GM23338 (cell line): ENCODE measurements at regions not wholly inside any gene's neighbourhood (a gene's known extent, or its start where the extent isn't known, plus 50 kb on each side); places are given as distances from the start of the nearest gene placed in this dataset.

ENCODE experiments used
- ATAC-seq: fragments of 200-7000 bp; cut with Tn5 transposase; 3 replicates; pipeline ENCODE4 v1.9.1; 2020
- DNase-seq: peaks from one replicate; pipeline ENCODE4 v3.0.0-alpha.2; 2015; ENCODE audit warnings: low spot score
- H2AFZ ChIP-seq: fragments of 200-600 bp; sonication (generic); 2 replicates; pipeline ENCODE4 v1.8.0; 2016; ENCODE audit warnings: antibody characterized with exemption, mild to moderate bottlenecking, moderate library complexity
- H3F3A ChIP-seq: fragments of 200-600 bp; sonication (generic); replicated peaks from 2 replicates; pipeline ENCODE4 v1.8.0; 2017; ENCODE audit warnings: antibody characterized with exemption, mixed run types, low read depth
- H3K27ac ChIP-seq: fragments of 200-600 bp; sonication (generic); 2 replicates; pipeline ENCODE4 v1.6.1; 2016; ENCODE audit warnings: low read depth
- H3K27me3 ChIP-seq: fragments of 200-600 bp; sonication (generic); 2 replicates; pipeline ENCODE4 v1.8.0; 2016; ENCODE audit warnings: mild to moderate bottlenecking, mixed run types, moderate library complexity; ENCODE audit not compliant: insufficient read depth
- H3K36me3 ChIP-seq: fragments of 200-600 bp; sonication (generic); 2 replicates; pipeline ENCODE4 v1.8.0; 2016; ENCODE audit warnings: mild to moderate bottlenecking; ENCODE audit not compliant: insufficient read depth
- H3K4me1 ChIP-seq: fragments of 200-600 bp; sonication (generic); 2 replicates; pipeline ENCODE4 v1.8.0; 2016; ENCODE audit warnings: mild to moderate bottlenecking, moderate library complexity; ENCODE audit not compliant: insufficient read depth
- H3K4me2 ChIP-seq: fragments of 200-600 bp; sonication (generic); 2 replicates; pipeline ENCODE4 v1.7.1; 2017; ENCODE audit warnings: mixed run types
- H3K4me3 ChIP-seq: fragments of 200-600 bp; sonication (generic); 2 replicates; pipeline ENCODE4 v1.6.1; 2016; ENCODE audit warnings: mixed run types
- H3K79me2 ChIP-seq: fragments of 200-600 bp; sonication (generic); replicated peaks from 2 replicates; pipeline ENCODE4 v1.8.0; 2017; ENCODE audit warnings: mild to moderate bottlenecking; ENCODE audit not compliant: insufficient read depth
- H3K9me2 ChIP-seq: fragments of 200-600 bp; sonication (generic); 2 replicates; pipeline ENCODE4 v1.8.0; 2017; ENCODE audit not compliant: insufficient read depth
- H4K20me1 ChIP-seq: fragments of 200-600 bp; sonication (generic); replicated peaks from 2 replicates; pipeline ENCODE4 v1.8.0; 2017; ENCODE audit warnings: mild to moderate bottlenecking; ENCODE audit not compliant: insufficient read depth
- H3K27ac Mint-ChIP-seq: 2 replicates; pipeline ENCODE4 v1.8.0; 2020; ENCODE audit warnings: inconsistent platforms, mild to moderate bottlenecking, moderate library complexity, mixed read lengths
- H3K27me3 Mint-ChIP-seq: 3 replicates; pipeline ENCODE4 v1.8.0; 2022; ENCODE audit warnings: low read depth, mild to moderate bottlenecking, moderate library complexity, mixed read lengths, inconsistent platforms; ENCODE audit not compliant: insufficient read depth, poor library complexity
- H3K36me3 Mint-ChIP-seq: 3 replicates; pipeline ENCODE4 v1.8.0; 2021; ENCODE audit warnings: low read depth, mild to moderate bottlenecking, inconsistent platforms, moderate library complexity, mixed read lengths
- H3K4me1 Mint-ChIP-seq: 3 replicates; pipeline ENCODE4 v1.8.0; 2020; ENCODE audit warnings: mild to moderate bottlenecking, inconsistent platforms, mixed read lengths
- H3K4me3 Mint-ChIP-seq: 3 replicates; pipeline ENCODE4 v1.8.0; 2021; ENCODE audit warnings: moderate library complexity, mild to moderate bottlenecking, inconsistent platforms, mixed read lengths
- H3K9me3 Mint-ChIP-seq: 3 replicates; pipeline ENCODE4 v1.8.0; 2020; ENCODE audit warnings: moderate library complexity, mild to moderate bottlenecking, inconsistent platforms, mixed read lengths
- EZH2phosphoT487 ChIP-seq: fragments of 200-600 bp; sonication (generic); IDR thresholded peaks from one replicate; pipeline ENCODE4 v1.8.1; 2018; ENCODE audit warnings: antibody characterized with exemption; ENCODE audit not compliant: unreplicated experiment
- JUNB ChIP-seq: IDR thresholded peaks from one replicate; pipeline ENCODE4 v1.6.1; 2016; ENCODE audit warnings: antibody characterized with exemption; ENCODE audit not compliant: unreplicated experiment
- NANOG ChIP-seq: IDR thresholded peaks from 2 replicates; pipeline ENCODE4 v1.6.1; 2016; ENCODE audit warnings: antibody characterized with exemption, borderline replicate concordance
- POLR2AphosphoS5 ChIP-seq: IDR thresholded peaks from 2 replicates; pipeline ENCODE4 v1.6.1; 2016; ENCODE audit warnings: antibody characterized with exemption, low read depth
- STAT1 ChIP-seq: IDR thresholded peaks from one replicate; pipeline ENCODE4 v1.6.1; 2016; ENCODE audit warnings: antibody characterized with exemption; ENCODE audit not compliant: unreplicated experiment
- ZNF114 ChIP-seq: fragments of 250-450 bp; sonication (Bioruptor Pico); IDR thresholded peaks from 2 replicates; pipeline ENCODE4 v1.5.0; 2020; ENCODE audit warnings: mild to moderate bottlenecking, moderate library complexity
- TF ChIP-seq, protein P1 (sequence below), 2 experiments: fragments of 200-600 bp in 1 of 2; sonication (generic) in 1 of 2; conservative IDR thresholded peaks; 2 replicates each; pipeline versions ENCODE4 v1.5.1 to v1.6.1; 2016 to 2017; ENCODE audit warnings: antibody characterized with exemption in 2 of 2, low read depth in 2 of 2, mild to moderate bottlenecking in 2 of 2, moderate library complexity in 1 of 2
- TF ChIP-seq, protein P2 (sequence below): IDR thresholded peaks from one replicate; pipeline ENCODE4 v1.6.1; 2018; ENCODE audit warnings: antibody characterized with exemption; ENCODE audit not compliant: unreplicated experiment
- TF ChIP-seq, protein P3 (sequence below): IDR thresholded peaks from 2 replicates; pipeline ENCODE4 v1.6.1; 2016; ENCODE audit warnings: antibody characterized with exemption

DNA sequence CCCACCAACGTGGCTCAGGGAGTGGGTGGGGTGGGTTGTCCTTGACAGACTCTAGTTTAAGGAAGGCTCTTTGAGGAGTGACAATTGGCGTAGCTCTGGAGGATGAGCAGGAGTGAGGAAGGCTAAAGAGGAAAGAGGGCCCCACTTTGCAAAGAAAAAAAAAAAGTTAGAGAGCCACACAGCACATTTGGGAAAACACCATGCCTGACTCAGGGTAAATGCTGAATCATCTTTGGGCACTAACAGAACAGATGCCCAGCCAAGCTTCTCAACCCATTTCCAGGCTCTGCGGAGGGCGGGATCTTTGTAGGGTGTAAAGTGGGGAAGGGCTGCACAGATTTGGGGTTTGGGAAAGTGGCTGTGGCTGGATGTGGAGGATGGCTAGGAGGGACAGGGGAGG lies 179.1 kb upstream of the RGMA start:
- Histone ChIP-seq H2AFZ (no peak overlapping the region), H4K20me1 (no peaks in the 10 kb centered on the region), H3K27ac (no peak overlapping the region), H3K4me1 (peaks cover 16% of the 10 kb centered on the region), H3K27me3 (no peaks in the 10 kb centered on the region), H3K9me2 (peaks cover 9% of the 10 kb centered on the region; the same call in 1 of the 2 replicates), H3K4me3 (no peak overlapping the region), H3K4me2 (no peak overlapping the region), H3K36me3 (no peaks in the 10 kb centered on the region), H3K79me2 (no peaks in the 10 kb centered on the region), H3F3A (no peaks in the 10 kb centered on the region)
- Mint-ChIP-seq H3K9me3 (peaks cover 26% of the 10 kb centered on the region), H3K4me1 (peaks cover 15% of the 10 kb centered on the region), H3K36me3 (peaks cover 26% of the 10 kb centered on the region), H3K27me3 (peaks cover 9% of the 10 kb centered on the region), H3K4me3 (no peak overlapping the region), H3K27ac (0 out of 2 replicates have a peak overlapping the region, but pooled peaks have one; percentile 45)
- TF ChIP-seq, protein P1, sequence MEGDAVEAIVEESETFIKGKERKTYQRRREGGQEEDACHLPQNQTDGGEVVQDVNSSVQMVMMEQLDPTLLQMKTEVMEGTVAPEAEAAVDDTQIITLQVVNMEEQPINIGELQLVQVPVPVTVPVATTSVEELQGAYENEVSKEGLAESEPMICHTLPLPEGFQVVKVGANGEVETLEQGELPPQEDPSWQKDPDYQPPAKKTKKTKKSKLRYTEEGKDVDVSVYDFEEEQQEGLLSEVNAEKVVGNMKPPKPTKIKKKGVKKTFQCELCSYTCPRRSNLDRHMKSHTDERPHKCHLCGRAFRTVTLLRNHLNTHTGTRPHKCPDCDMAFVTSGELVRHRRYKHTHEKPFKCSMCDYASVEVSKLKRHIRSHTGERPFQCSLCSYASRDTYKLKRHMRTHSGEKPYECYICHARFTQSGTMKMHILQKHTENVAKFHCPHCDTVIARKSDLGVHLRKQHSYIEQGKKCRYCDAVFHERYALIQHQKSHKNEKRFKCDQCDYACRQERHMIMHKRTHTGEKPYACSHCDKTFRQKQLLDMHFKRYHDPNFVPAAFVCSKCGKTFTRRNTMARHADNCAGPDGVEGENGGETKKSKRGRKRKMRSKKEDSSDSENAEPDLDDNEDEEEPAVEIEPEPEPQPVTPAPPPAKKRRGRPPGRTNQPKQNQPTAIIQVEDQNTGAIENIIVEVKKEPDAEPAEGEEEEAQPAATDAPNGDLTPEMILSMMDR (conservative IDR thresholded peaks at IDR 0.05; ENCODE audit: low read depth in 2 of 2) = no peak
- TF ChIP-seq ZNF114 (CRISPR knock-in tag) (no peak), JUNB (no peak), EZH2phosphoT487 (no peak), NANOG (no peak)
- TF ChIP-seq, protein P2, sequence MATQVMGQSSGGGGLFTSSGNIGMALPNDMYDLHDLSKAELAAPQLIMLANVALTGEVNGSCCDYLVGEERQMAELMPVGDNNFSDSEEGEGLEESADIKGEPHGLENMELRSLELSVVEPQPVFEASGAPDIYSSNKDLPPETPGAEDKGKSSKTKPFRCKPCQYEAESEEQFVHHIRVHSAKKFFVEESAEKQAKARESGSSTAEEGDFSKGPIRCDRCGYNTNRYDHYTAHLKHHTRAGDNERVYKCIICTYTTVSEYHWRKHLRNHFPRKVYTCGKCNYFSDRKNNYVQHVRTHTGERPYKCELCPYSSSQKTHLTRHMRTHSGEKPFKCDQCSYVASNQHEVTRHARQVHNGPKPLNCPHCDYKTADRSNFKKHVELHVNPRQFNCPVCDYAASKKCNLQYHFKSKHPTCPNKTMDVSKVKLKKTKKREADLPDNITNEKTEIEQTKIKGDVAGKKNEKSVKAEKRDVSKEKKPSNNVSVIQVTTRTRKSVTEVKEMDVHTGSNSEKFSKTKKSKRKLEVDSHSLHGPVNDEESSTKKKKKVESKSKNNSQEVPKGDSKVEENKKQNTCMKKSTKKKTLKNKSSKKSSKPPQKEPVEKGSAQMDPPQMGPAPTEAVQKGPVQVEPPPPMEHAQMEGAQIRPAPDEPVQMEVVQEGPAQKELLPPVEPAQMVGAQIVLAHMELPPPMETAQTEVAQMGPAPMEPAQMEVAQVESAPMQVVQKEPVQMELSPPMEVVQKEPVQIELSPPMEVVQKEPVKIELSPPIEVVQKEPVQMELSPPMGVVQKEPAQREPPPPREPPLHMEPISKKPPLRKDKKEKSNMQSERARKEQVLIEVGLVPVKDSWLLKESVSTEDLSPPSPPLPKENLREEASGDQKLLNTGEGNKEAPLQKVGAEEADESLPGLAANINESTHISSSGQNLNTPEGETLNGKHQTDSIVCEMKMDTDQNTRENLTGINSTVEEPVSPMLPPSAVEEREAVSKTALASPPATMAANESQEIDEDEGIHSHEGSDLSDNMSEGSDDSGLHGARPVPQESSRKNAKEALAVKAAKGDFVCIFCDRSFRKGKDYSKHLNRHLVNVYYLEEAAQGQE = no peak
- ATAC-seq (no peak), DNase-seq (no peak)

DNA sequence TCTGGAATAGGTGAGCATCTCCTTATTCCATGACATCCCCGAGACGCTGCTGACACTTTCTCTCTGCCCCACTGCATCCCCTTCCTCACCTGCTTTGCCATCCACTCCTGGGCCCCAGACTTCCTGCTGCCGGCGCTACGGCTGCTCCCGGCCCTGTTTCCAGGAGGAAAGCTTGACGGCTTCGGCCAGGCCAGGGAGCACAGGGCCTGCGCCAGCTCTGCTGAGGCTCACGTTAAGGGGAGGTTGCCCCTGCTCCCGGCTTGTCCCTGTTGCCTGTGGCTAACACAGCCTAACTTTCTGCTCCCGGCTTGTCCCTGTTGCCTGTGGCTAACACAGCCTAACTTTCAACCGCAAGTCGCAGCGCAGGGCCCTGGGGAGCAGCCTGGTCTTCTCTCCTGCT lies 177.3 kb upstream of the RGMA start:
- Mint-ChIP-seq H3K4me3 (no peak overlapping the region), H3K36me3 (peaks cover 19% of the 10 kb centered on the region; the same call in 2 of the 3 replicates), H3K4me1 (peaks cover 13% of the 10 kb centered on the region), H3K9me3 (peaks cover 15% of the 10 kb centered on the region), H3K27me3 (peaks cover 9% of the 10 kb centered on the region), H3K27ac (no peak overlapping the region)
- no peak for TF ChIP-seq STAT1
- no peak for TF ChIP-seq POLR2AphosphoS5
- no peak for TF ChIP-seq EZH2phosphoT487
- TF ChIP-seq JUNB = no peak
- TF ChIP-seq ZNF114 (CRISPR knock-in tag) = no peak
- TF ChIP-seq NANOG = no peak
- TF ChIP-seq, protein P3, sequence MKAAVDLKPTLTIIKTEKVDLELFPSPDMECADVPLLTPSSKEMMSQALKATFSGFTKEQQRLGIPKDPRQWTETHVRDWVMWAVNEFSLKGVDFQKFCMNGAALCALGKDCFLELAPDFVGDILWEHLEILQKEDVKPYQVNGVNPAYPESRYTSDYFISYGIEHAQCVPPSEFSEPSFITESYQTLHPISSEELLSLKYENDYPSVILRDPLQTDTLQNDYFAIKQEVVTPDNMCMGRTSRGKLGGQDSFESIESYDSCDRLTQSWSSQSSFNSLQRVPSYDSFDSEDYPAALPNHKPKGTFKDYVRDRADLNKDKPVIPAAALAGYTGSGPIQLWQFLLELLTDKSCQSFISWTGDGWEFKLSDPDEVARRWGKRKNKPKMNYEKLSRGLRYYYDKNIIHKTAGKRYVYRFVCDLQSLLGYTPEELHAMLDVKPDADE = no peak
- TF ChIP-seq, protein P1 (conservative IDR thresholded peaks at IDR 0.05; ENCODE audit: low read depth in 2 of 2) = no peak
- Histone ChIP-seq H3K36me3 (no peaks in the 10 kb centered on the region), H3K4me2 (no peak overlapping the region), H3K4me1 (peaks cover 10% of the 10 kb centered on the region), H3F3A (no peaks in the 10 kb centered on the region), H3K27ac (no peak overlapping the region), H2AFZ (no peak overlapping the region), H3K79me2 (no peaks in the 10 kb centered on the region), H3K4me3 (no peak overlapping the region), H3K27me3 (no peaks in the 10 kb centered on the region), H3K9me2 (peaks cover 9% of the 10 kb centered on the region; the same call in 1 of the 2 replicates), H4K20me1 (no peaks in the 10 kb centered on the region)
- ATAC-seq (no peak; the same call in 2 of the 3 replicates), DNase-seq (no peak)
